HG02981 (cell line): ENCODE measurements at regions not wholly inside any gene's neighbourhood (a gene's known extent, or its start where the extent isn't known, plus 50 kb on each side); places are given as distances from the start of the nearest gene placed in this dataset.
A peak's percentile ranks its signal among the peaks of the same experiment; 100 is the strongest.
"Not testable (repeated sequence)": the region's sequence is repeated elsewhere in the genome, so short reads cannot be mapped to it uniquely, and the experiment has no call there.

Experiments used
- ATAC-seq: cut with Tn5 transposase; IDR thresholded peaks from one replicate; pipeline ENCODE4 v1.9.1; 2021; ENCODE audit warnings: mild to moderate bottlenecking, moderate library complexity; ENCODE audit not compliant: unreplicated experiment

DNA sequence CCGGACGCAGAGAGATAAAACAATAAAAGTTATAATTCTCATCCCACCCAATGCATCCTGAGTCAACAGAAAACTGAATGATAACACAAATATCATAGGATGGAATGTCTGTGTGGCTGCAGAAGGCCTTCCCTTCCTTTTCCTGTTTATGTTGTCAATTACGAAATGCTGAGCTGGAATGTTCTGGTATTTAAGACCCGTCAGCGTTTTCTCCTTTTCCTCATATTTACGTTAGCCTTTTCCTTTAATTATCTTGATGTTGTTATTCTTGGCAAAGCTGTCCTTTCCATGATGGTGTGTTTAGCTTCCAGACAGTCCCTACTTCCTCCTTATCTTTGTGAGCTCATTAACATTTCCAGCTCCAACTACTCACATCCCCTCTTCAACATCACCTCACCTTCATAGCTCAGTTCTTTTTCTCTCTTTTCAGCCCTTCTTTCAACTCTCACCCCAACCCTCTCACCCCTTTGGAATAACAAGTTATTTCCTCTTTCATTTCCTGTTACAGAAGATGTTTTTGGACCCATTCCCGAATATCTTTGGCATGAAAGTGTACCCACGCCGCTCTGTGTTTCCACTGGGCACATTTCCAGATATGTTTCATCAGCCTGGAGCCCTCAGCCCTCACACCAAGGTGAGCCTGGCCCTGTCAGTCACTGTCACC lies 221.6 kb downstream of the NR2F1-AS1 start:
- no peak for ATAC-seq

GRCh38 chr5:93358176-93358575 lies 222.8 kb downstream of the NR2F1-AS1 start:
- ATAC-seq, result no peak

- no peak for ATAC-seq
Measured at GRCh38 chr5:93357686-93358085, 223.3 kb downstream of the NR2F1-AS1 start.

GRCh38 chr5:93355691-93356090 lies 225.3 kb downstream of the NR2F1-AS1 start:
- ATAC-seq, result no peak

DNA sequence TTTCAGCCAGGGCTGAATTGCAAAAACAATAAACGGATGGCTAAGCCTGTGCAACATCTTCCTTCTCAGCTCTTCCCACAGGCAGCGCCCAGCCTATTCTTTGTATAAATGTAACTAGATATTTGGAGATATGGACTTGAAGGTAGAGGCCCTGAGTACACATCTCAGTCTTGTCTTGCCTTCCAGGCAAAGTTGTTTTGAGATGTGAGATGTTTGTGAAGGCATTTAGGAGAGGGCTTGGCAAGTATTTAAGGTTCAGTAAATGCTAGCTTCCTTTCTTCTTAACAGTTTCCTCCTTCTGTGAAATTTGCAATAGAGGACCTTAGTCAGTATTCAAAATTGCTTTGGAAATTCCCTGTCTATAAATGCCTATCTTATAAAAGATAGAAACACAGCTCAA lies 228.8 kb downstream of the NR2F1-AS1 start:
- ATAC-seq, result no peak

DNA sequence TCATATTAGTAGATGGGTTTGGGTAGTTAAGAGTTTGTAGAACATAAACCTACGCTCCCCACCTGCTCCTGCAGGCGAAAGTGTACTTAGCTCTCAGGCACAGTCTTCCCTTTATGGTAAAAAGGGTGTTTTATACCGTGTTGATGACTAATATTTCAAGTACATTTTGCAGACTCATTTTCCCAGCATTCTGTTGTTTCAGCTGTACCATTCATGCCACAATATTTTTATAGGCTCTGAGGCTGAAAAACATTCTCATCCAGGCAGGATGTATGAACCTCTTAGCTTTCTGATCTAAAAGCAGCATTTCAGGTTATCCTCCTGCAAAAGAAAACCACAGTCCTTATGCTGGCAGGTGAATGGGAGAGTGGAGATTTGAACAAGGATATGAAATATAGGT lies 231.4 kb downstream of the NR2F1-AS1 start:
- no peak for ATAC-seq

DNA sequence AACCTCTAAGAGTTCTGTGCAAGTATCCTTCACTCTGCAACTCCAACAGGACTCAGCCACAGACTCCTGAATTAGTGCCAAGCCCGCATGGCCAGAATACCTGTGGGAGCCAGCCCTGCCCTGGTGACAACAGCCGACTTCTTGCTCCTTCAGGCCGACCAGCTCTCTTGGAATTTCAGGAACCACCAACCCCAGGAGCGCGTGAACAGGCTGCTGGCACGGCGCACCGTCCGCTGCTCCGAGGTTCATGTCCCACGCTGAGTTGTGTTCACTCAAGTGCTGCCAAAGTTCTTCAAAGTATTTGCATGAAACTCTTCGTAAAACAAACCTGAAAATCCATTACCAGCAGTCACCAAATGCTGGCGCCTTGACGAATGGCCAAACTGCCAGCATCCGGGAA lies 232.8 kb downstream of the NR2F1-AS1 start:
- no peak for ATAC-seq

- not testable (repeated sequence) for ATAC-seq
Measured at GRCh38 chr5:93346850-93347249, 234.2 kb downstream of the NR2F1-AS1 start.

DNA sequence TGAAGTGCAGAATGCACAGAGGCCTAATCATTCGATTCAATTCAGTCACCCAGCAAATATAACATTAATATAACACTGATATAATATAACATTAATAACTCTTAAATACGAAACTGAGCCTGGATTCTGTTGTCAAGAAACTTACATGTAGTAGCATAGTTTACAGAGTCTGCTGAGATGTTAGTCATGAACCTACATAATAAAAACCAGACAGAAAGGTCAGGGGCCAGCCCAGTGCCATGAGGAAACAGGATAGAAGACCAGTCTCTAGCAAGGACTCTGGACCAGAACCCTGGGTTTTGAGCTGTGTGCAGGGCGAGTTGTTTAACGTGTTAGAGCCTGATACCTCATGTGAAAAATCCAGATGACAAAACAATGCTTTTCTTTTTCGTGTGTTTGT lies 234.7 kb downstream of the NR2F1-AS1 start:
- ATAC-seq, result no peak

DNA sequence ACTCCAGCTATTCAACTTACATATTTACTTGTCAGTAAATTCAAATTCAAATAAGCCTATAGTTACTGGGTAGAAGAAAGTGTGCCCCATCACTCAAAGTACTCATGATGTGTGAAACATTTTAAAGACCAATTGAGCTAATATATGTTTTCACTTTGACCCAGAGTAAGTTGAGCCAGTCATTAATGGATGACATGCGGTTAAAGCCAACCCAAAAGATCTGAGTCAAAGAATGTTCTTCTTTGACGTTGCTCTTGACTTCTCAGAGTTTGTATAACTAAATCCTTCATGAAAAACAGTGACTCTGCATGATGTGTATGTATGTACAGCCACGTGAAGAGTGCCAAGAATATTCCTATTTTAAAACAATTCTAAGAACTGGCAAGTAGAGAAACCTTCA lies 237.4 kb downstream of the NR2F1-AS1 start:
- no peak for ATAC-seq

- ATAC-seq, result peak; percentile 48
Measured at GRCh38 chr5:93342563-93343061, 238.4 kb downstream of the NR2F1-AS1 start.

DNA sequence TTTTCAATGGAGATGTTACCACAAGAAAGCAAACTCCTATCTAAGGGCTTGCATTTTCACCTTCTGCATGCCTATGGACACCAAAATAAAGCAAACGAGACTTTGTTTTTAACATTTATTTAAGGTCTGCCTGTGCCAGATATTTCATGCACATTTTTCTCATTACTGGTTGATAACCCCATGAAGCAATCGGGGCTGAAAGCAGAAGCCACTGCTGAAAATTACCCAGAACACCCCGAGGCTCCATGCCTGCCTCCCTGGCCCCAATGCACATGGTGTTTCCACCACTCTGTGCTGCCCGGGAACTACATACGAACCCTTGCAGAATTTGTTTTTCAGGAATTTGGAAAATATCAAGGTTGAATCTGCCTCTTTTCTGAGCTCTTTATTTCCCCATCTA lies 240.1 kb downstream of the NR2F1-AS1 start:
- no peak for ATAC-seq

- no peak for ATAC-seq
Measured at GRCh38 chr5:93337138-93337537, 243.9 kb downstream of the NR2F1-AS1 start.

DNA sequence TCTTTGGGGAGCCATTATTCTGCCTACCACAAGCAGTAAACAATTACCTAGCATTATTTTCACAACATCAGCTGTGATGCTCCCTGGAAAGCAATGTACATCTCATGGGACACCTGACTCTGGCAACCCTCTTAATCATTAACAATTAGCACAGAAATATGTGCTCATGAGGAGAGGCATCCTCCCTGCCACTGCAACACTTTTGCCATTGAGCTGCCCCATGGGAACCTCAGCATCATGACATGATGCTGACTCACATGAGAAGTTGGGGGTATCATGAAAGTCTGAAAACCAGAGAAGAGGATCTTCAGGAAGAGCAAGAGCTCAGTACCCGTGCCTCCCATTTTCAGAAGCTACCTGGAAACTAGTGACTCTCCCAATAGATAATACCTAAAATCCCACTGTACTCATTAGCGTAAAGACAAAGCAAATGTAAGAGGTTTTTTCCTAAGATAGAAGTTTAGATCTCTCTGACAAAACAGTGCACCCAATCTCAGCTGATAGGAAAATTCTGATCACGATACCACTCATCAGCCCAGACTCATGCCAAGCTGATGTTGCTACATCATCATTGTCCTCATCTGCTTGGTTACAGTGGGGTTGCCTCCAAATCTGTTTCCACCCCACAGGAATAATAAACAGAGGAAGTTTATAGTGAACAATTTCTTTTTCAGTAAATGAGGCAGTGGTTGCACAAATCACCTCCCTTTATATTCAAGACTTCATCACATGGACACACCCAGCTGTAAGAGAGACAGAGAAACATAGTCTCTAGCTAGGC lies 244.5 kb downstream of the NR2F1-AS1 start:
- ATAC-seq, result no peak

- no peak for ATAC-seq
Measured at GRCh38 chr5:93331863-93332262, 249.2 kb downstream of the NR2F1-AS1 start.

DNA sequence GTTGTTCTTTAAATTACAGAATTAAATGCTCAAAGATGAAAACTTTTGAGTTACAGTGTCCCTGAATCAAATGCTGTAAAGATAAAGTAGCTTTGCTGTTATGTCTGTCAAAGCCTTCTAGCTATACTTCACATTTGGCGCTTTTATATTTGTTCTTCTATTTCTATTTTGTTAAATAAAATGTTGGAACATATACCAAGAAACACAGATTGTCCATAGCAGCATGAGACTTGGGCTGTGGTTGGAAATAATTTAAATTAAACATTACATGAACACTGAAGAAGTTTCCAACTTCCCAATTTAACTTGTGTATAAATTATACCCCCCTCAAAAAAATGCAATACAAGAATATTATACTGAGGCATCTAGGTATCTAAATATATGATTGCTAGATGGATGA lies 249.8 kb downstream of the NR2F1-AS1 start:
- no peak for ATAC-seq

DNA sequence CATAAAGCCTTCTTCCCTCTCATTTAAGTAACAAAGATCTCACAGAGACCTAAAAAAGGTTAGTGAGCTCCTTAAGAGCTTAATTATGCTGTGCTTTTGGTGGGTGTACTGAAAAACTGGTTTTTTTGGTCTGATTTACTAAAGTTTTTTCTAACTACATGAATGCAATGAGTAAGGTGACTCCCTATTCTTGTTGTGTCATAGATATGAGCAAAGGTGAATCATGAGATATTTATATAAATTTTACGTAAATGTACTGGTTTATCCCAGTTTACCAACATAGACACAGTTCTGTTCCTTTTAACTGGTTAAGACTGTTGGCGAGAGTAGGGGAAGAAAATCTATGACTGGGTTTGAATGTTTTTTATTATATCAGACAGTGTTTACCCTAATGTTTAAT lies 250.5 kb downstream of the NR2F1-AS1 start:
- no peak for ATAC-seq

DNA sequence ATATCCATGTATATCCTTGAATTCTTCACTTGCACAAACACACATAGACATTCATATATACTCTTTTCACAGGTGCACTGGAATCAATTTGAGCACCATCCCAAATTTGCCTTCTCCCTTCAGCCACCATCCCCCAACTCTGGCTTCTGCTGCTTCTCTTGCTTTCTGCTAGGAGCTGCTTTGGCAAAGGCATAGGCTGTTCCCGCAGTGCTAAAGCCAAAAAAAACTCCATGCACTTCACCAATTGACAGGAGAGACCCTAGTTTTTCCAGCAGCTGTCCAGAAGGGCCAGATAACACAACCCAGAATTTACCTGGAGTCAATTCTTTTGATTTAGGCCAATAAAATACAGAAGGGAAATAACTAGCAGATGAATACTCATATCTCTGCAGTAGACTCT lies 251.3 kb downstream of the NR2F1-AS1 start:
- ATAC-seq, result no peak

DNA sequence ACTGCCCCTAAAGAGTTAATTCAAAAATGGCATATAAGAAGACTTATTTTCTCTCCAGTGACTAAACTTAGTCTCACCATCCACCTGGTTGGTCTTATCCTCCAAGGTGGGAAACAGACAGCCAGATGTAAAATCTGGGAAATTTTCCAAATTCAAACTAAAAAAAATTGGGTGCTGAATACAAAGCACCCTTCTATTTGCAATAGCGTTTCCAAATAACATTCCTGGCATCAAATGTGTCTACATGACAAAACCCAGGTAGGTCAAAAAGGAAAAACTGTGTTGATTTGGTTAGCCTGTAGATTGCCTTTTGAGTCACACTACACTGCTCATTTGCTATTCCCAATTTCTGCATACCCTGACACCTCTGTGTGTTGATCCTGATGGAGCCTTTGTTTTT lies 252.2 kb downstream of the NR2F1-AS1 start:
- ATAC-seq, result no peak

DNA sequence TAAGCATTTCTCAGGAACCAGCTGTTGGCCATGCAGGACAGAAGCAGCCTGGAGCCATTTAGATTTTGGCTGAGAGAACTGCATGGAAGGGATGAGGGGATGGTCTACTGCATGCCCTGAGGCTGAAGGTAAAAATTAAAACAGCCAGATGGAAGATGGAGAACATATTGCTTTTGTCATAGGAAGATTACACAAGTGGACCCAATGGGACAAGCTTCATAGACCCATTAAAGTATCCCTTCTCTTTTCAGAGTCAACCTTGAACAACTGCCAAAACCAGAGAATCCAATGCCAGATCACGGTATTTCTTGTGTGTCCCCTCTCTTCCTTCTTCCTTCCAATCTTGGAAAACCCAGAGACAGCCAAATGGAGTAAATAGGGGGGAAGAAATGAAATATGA lies 253.4 kb downstream of the NR2F1-AS1 start:
- ATAC-seq, result no peak

- ATAC-seq, result no peak
Measured at GRCh38 chr5:93325946-93326345, 255.1 kb downstream of the NR2F1-AS1 start.
